ENCODE measurements at regions not wholly inside any gene's neighbourhood (a gene's known extent, or its start where the extent isn't known, plus 50 kb on each side); places are given as distances from the start of the nearest gene placed in this dataset.

GRCh38 chr3:158925828-158926494, 124.1 kb downstream of the MFSD1 start:
- no peak for TF ChIP-seq CTCF (IDR thresholded peaks at IDR 0.05)
- TF ChIP-seq POLR2A (IDR thresholded peaks at IDR 0.05), result no peak

All from adrenal gland (tissue), 5 donors.